Ishikawa (cell line): ENCODE measurements at regions not wholly inside any gene's neighbourhood (a gene's known extent, or its start where the extent isn't known, plus 50 kb on each side); places are given as distances from the start of the nearest gene placed in this dataset.

Experiments
- CEBPB ChIP-seq: IDR thresholded peaks from 2 replicates; pipeline ENCODE4 v1.6.1; 2012
- CREB1 ChIP-seq: IDR thresholded peaks from 2 replicates; pipeline ENCODE4 v1.6.1; 2012; ENCODE audit warnings: low read depth
- EGR1 ChIP-seq: IDR thresholded peaks from 2 replicates; pipeline ENCODE4 v1.6.1; 2012
- EP300 ChIP-seq: IDR thresholded peaks from 2 replicates; pipeline ENCODE4 v1.6.1; 2012; ENCODE audit warnings: borderline replicate concordance
- FOXM1 ChIP-seq: IDR thresholded peaks from 2 replicates; pipeline ENCODE4 v1.6.1; 2012; ENCODE audit warnings: low read depth, borderline replicate concordance
- MAX ChIP-seq: IDR thresholded peaks from 2 replicates; pipeline ENCODE4 v1.6.1; 2012
- NFIC ChIP-seq: IDR thresholded peaks from 2 replicates; pipeline ENCODE4 v1.6.1; 2012
- RAD21 ChIP-seq: IDR thresholded peaks from 2 replicates; pipeline ENCODE4 v1.6.1; 2012; ENCODE audit warnings: low read depth
- REST ChIP-seq: IDR thresholded peaks from 2 replicates; pipeline ENCODE4 v1.6.1; 2012; ENCODE audit warnings: low read depth, mild to moderate bottlenecking
- TAF1 ChIP-seq: IDR thresholded peaks from 2 replicates; pipeline ENCODE4 v1.6.1; 2012; ENCODE audit warnings: low read depth, mild to moderate bottlenecking
- TCF12 ChIP-seq: IDR thresholded peaks from 2 replicates; pipeline ENCODE4 v1.6.1; 2012; ENCODE audit warnings: low read depth
- TEAD4 ChIP-seq: IDR thresholded peaks from 2 replicates; pipeline ENCODE4 v1.6.1; 2012
- USF1 ChIP-seq: IDR thresholded peaks from 2 replicates; pipeline ENCODE4 v1.6.1; 2012
- YY1 ChIP-seq: IDR thresholded peaks from 2 replicates; pipeline ENCODE4 v1.6.1; 2012; ENCODE audit warnings: low read depth
- ZBTB7A ChIP-seq: IDR thresholded peaks from 2 replicates; pipeline ENCODE4 v1.6.1; 2012; ENCODE audit warnings: low read depth

- TF ChIP-seq CREB1 = no peak
- TF ChIP-seq TEAD4 = no peak
- TF ChIP-seq FOXM1 = no peak
- no peak for TF ChIP-seq TAF1
- no peak for TF ChIP-seq NFIC
- no peak for TF ChIP-seq YY1
- no peak for TF ChIP-seq RAD21
- no peak for TF ChIP-seq TCF12
- no peak for TF ChIP-seq EP300
- TF ChIP-seq REST = no peak
- no peak for TF ChIP-seq ZBTB7A
Observed at GRCh38 chr18:22667156-22667555, 249.4 kb upstream of the CTAGE1 start.

- TF ChIP-seq ZBTB7A (no peak), NFIC (no peak), EP300 (no peak), FOXM1 (no peak), CREB1 (no peak), CEBPB (no peak), EGR1 (no peak), TCF12 (no peak), YY1 (no peak), TEAD4 (no peak), TAF1 (no peak), USF1 (no peak), MAX (no peak), RAD21 (no peak)
Observed at GRCh38 chr18:22667616-22668422, 250.1 kb upstream of the CTAGE1 start.

GRCh38 chr18:22668496-22668895, 250.8 kb upstream of the CTAGE1 start:
- TF ChIP-seq NFIC = no peak
- no peak for TF ChIP-seq EGR1
- TF ChIP-seq USF1 = no peak
- TF ChIP-seq RAD21 = no peak
- TF ChIP-seq FOXM1 = no peak
- TF ChIP-seq REST = no peak
- no peak for TF ChIP-seq TEAD4
- no peak for TF ChIP-seq CEBPB
- TF ChIP-seq YY1 = no peak
- no peak for TF ChIP-seq CREB1
- no peak for TF ChIP-seq ZBTB7A
- TF ChIP-seq MAX = no peak
- no peak for TF ChIP-seq TAF1
- TF ChIP-seq EP300 = no peak
- no peak for TF ChIP-seq TCF12

- TF ChIP-seq FOXM1 (no peak), ZBTB7A (no peak), USF1 (no peak), REST (no peak), YY1 (no peak), NFIC (no peak), CEBPB (no peak), RAD21 (no peak), TEAD4 (no peak), EP300 (no peak)
Observed at GRCh38 chr18:22670914-22671313, 253.2 kb upstream of the CTAGE1 start.
